Liver (tissue), 3 donors: ENCODE measurements at regions not wholly inside any gene's neighbourhood (a gene's known extent, or its start where the extent isn't known, plus 50 kb on each side); places are given as distances from the start of the nearest gene placed in this dataset.

ENCODE experiments used
- CTCF ChIP-seq: fragments of 150-350 bp; IDR thresholded peaks from 2 replicates; pipeline ENCODE4 v1.5.1; 2017; ENCODE audit warnings: improper control_type of control experiment, low read depth, low read length; ENCODE audit not compliant: missing input control
- SP1 ChIP-seq: IDR thresholded peaks from 2 replicates; pipeline ENCODE4 v1.6.1; 2018; ENCODE audit warnings: antibody characterized with exemption, mild to moderate bottlenecking
- TAF1 ChIP-seq: conservative IDR thresholded peaks from 2 replicates; pipeline ENCODE4 v1.6.1; 2016; ENCODE audit warnings: antibody characterized with exemption, mild to moderate bottlenecking
- YY1 ChIP-seq: IDR thresholded peaks from 2 replicates; pipeline ENCODE4 v1.6.1; 2016; ENCODE audit warnings: antibody characterized with exemption, mild to moderate bottlenecking
- donor health status: healthy.
- donor health status: healthy.

GRCh38 chr1:199710974-199711373 lies 316.5 kb upstream of the NR5A2 start:
- TF ChIP-seq CTCF (no peak), SP1 (no peak), YY1 (no peak), TAF1 (no peak)
